Activated CD4-positive, alpha-beta T cell treated with anti-CD3 and anti-CD28 coated beads, Interleukin-2, amount 50 U/mL, for 48 hours (primary cell): ENCODE measurements at regions not wholly inside any gene's neighbourhood (a gene's known extent, or its start where the extent isn't known, plus 50 kb on each side); places are given as distances from the start of the nearest gene placed in this dataset.

Experiments
- DNase-seq, 2 experiments: peaks; one replicate each; pipeline ENCODE4 v3.0.0-alpha.2; 2020

DNA sequence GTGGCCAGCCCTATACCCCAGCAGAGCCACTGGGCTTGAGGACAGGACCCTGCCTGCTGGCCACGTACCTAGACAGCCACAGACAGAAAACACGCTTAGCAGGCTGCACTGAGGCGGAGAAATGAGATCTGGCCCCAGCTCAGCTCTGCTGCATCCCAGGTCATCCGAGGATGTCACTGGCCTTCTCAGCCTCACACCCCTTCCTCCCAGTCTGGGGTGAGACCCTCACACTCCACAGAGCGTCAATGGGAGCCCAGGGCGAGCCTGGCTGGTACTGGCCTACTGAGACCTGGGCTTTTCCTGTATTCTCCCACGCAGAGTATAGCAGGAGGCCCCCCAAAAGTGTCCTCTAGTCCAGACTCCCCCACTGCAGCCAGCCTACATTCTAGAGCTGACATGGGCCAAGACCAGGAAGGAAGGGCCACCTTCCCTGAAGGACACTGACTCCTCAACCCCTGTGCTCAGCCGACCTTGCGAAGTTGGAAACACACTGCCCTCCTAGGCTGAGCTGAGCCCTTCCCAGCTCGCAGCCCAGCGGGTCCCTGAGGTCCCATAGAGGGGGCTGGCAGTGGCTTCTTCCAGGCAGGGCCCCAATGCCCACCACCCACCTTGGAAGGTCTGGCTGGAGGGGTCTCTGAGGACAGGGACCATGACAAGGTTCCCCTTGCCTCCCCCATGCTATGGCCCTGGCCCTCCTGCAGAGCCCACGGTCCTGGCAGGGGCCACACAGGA, 65.9 kb upstream of the LINC01488 start:
- DNase-seq = no peak

DNA sequence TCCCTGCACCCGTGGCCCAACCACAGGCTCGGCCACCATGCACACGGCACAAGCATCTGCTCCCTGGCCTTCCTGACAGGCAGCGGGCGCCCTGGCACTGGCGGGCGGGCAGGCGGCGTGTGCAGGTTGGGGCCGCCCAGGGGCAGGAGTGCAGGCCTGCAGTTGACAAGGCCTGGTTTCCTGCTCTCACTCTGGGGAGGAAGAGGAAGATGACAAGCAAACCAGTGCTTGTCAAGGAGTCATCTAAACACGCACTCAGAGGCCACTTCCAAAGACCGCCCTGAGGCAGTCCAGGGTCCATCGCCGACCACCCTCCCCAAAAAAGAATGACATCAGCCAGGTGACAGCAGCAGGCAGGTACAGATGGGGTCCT, 65.3 kb upstream of the LINC01488 start:
- no peak for DNase-seq

DNA sequence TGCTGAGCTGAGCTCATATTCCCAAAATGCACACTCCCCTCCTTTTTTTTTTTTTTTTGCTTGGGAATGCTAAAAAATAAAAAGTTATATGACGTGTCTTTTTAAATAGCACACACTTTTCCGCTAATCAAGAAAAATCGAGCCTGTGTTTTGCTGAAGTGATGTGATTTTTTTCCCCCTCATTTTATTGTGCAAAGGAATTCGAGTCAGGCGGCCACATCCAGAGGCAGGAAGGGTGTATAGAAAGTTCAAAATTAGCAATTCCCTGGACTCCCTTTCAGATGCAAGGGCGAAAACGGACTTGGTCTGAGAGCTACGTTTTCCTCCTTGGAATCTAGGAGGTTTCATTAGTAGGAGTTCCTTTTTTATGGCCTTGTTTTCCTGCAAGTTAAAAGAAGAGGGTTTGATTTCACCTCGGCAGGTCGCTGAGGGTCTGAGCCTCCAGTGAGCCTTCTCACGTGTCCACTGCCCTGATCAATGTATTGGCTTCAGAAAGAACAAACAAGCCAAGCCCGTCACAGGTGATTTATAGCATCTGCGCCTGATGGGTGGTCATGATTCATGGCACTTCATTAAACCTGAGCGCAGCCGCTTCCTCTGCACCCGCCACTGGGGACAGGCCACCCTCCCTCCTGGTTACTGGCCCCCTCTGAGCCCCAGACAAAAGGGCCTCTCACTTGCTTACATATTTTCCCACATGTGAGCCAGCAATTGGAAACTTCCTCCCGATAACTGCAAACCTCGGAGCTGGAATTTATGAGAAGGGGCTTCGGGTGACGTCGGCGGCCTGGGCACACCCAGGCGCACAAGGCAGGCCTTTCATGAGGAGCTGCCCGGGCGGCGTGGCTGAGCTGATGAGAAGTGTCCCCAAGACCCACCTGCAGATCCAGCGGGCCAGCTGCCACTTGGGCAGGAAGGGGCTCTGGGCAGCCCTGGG, 64.4 kb upstream of the LINC01488 start:
- no peak for DNase-seq

DNA sequence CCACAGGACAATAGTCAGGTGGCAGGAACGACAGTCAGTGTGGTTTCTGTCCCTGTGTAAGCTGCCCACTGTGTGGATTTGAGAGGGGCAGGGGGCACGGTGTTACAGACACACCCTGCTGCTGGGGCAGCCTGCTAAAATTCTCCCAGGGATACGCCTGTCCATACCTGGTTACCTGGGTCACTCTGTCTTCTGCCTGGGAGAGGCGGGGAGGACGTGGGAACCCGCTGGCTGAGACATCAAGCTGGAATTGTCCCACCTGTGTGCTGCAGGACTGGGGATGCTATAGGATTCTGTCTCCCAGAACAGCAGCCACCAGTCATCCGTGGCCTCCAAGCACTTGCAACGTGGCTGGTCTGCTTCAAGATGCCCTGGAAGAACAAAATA, 63.8 kb upstream of the LINC01488 start:
- no peak for DNase-seq

DNA sequence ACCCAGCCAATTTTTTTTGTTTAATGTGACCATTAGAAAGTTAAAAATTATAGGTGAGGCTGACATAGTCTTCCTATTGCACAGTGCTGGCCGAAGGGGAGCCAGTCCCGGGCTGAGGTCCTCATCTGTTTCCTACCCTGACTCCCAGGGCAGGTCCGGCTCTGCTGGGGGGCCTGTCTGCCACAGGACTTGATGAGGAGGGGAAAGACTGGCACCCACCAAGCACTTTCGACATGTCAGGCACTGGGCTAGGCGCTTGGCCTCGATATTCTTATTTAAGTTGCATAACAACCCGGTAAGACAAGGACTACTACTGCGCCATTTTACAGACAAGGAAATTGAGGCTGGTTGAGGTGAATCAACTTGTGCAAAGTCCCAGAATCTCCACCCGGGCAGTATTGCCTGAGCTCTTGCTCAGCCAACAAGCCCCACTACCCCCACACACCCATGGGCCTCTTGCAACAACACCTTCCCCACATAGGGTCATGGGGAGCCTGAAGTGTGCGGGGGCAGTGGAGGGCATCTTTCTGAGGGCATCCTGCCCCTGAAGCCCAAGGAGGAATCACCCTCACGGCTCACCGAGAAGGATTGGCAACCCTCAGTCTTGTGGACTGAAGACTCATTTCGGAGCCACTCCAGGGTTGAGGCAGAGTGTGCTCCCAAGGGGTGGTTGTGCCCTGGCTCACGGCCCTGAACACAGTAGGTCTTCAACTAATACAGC, 62.7 kb upstream of the LINC01488 start:
- DNase-seq = no peak

DNA sequence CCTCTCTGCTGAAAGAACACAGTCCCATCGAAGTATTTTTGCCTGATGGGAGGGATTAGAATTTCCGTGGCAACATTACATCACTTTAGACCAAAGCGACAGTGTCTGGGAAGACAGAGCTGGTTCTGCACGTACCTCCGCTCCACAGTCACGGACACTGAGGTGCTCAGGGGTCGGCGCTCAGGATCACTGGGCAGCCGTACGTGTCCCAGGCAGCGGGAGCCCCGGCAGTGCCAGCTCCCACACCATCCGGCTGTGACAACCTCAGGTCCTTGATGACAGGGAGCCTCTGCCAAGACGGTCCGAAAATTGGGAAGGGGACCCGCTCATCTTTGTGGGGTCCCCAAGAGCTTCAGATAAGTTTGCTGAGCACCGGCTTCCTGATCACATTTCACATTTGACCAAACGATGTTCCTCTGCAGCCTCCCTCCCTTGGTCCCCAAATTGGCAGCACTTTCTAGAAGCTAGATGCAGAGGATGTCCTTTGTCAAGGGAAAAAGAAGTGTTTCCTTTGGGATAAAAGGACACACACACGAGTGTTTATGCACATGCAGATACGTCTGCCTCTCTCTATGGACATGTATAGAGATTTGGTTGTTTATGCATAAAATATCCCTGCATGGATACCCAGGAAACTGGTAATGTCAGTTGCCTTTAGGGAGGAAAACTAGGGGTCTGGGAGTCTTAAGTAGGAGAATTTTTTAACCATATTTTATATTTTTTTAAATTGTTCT, 61.6 kb upstream of the LINC01488 start:
- DNase-seq = no peak

DNA sequence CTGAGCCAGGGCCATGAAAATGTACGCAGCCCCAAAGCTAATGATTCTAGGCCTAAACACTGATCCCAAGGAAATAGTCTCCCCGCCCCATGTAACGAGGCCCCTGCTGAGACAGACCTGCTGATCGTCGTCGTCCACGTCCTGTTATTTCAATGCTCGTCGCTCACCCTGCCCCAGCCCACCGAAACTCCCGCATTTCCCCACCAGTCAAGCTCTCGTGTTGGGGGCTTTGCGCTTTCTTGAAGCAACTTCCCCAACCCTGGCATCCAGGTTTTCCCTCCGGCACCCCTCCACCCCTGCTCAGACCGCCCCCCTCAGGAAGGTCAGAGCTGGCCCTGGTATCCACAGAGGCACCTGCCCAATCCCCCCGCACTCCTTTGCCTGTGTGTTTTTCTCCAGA, 58.8 kb upstream of the LINC01488 start:
- DNase-seq = no peak

DNA sequence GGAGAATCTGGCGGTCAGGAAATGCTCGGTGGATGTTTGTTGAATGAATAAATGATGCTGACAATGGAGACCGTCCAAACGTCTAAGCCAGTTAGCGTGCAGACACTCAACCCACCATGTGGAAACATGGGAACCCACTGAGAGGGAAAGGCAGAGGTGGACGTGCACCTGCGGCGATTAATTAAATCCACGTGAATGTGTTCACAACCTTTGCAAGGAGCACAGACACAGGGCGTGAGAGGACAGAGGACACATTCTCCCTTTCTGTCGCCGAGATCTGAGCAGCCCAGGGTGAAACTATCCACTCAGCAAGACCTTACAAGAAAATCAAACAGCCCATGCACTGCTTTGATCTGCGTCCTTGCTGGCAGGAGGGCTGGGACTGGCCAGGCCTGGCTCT, 58.3 kb upstream of the LINC01488 start:
- no peak for DNase-seq

DNA sequence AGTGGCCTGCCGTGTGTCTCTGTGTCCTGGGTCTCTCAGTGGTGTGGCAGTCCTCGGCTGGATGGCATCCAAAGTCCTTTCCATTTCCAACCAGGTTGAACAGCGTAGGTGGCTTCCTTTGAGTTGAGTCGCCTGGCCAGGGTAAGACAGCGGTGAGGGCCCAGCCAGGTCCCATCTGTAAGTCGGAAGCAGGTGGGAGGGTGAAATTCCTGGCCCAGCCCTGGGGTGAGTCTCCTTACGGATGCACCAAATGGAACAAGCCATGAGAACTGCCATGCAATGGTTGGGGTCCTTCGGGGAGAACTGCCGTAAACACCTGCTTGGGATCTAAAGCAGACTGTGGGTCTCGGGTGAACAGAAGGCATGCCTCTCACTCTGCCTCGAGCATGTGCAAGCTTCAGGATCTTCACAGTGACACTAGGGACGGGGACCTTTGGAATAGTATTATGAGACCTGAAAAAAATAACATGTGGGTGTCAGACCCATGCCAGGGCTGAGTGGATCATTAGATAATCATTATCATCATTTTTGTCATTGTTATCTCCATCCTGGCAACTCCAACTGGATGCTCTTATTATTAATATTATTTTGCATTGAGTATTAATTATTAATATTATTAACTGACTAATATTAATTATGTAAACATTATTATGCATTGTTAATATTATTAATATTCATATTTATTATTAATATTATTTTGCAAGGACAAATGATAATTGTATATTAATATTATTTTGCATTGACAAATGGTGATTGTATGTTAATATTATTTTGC, 57.7 kb upstream of the LINC01488 start:
- no peak for DNase-seq

DNA sequence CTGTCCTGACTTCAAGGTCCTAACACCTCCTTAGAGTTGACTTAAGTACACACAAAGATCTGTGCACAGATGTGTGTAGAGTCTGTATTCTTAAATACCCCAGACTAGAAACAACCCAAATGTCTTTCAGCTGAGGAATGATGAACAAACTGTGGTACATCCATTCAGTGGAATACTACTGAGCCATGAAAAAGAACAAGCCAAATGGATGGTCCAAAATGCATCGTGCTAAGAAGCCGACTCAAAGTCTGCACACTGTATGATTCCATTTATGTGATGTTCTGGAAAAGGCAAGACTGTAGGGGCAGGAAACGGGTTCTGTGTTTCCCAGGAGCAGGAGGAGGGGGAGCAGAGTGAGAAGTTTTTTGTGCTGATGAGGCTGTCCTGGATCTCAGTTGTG, 56.7 kb upstream of the LINC01488 start:
- DNase-seq = no peak

DNA sequence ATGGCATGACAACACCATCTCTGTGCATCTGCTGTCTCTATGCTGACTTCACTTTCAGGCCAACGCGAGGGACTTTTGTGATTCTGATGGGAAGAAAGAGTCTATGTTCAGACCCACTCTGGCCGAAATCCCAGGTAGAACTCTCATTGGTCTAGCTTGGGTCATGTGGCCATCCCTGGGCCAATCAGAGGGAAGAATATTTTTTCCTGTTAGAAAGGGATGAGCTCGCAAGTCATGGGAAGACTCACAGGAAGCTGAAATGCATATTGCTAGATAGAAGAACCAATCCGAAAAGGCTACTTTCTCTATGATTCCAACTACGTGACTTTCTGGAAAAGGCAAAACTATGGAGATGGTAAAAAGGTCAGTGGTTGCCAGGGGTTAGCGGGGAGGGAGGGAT, 56.0 kb upstream of the LINC01488 start:
- no peak for DNase-seq

DNA sequence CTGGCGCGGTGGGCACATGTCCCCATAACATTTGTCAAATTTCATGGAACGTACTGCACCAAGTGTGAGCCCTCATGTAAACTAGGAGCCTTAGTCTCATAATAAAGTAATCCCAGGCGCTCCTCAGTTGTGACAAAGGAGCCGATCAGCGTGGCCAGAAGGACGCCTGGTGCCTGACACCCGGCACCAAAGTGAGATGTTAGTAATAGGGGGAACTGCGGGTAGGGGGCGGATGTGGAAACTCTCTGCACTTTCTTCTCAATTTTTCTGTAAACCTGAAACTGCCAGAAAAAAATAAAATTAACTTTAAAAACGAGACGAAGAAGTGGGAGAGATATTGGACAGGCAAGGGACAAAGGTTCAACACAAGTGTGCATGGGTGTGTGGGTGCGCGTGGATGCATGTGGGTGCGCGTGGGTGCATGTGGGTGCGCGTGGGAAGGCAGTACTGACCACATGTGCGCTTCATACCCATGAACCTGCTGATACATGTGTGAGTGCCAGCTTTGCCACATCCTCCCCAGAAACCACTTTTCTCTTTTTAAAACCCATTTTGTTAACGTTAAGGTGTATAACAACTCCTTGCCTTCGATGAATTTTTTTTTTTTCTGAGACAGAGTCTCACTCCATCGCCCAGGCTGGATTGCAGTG, 55.4 kb upstream of the LINC01488 start:
- DNase-seq = peak; percentile 33 to 52

DNA sequence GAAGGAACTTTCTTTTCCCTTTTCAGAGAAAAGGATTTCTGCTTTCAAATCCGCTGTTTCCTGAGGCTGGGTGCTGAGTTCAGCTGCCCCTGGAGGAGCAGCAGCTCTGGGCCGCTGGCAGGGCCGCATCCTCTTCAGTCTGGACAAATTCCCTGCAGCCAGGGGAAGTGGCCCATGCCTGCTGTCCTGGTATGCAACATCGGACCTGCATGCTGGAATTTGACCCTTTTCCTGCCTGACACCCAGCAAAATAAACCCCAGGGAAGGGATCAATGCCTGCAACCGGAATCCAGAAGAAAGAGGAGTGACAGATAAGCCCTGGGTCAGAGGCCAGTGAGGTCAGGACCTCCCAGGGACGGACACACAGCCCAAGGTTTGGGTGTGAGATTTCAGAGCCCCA, 54.1 kb upstream of the LINC01488 start:
- DNase-seq = no peak

DNA sequence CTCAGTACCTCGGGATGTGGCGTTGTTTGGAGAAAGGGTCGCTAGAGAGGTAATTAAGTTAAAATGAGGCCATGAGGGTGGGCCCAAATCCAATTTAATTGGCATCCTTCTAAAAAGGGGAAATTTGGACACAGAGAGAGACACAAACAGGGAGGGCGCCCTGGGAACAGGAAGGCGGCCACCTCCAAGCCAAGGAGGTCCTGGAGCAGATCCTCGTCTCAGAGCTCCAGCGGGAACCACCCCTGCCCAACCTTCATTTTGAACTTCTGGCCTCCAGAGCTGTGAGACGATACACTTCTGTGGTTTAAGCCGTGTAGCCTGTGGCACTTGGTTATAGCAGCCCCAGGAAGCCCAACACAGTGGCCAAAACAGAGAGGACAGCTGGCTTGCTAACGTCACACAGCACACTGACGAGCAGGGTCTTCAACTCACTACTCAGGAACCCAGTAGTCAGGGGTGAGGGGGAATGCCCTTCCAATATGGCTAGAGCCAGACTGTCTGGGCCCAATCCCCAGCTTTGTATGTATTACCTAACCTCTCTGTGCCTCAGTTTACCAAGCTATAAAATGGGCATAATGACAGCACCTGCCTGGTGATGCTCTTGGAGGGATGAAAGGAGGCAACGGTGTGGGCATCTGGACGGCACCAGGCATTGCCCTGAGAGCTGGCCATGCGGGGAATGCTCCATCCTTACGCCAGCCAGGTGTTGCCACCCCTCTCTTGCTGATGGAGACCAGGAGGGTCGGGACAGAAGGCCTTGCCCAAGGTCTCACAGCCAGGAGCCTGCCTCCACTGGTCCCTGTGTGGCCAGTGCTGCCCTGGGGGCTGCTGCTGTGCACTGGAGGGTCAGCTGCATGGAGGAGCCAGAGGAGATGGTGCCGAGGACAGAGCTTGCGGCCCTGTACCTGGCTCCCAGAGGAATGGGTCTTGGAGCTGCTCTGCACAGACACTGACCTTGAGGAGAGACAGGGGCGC, 53.3 kb upstream of the LINC01488 start:
- DNase-seq = no peak

DNA sequence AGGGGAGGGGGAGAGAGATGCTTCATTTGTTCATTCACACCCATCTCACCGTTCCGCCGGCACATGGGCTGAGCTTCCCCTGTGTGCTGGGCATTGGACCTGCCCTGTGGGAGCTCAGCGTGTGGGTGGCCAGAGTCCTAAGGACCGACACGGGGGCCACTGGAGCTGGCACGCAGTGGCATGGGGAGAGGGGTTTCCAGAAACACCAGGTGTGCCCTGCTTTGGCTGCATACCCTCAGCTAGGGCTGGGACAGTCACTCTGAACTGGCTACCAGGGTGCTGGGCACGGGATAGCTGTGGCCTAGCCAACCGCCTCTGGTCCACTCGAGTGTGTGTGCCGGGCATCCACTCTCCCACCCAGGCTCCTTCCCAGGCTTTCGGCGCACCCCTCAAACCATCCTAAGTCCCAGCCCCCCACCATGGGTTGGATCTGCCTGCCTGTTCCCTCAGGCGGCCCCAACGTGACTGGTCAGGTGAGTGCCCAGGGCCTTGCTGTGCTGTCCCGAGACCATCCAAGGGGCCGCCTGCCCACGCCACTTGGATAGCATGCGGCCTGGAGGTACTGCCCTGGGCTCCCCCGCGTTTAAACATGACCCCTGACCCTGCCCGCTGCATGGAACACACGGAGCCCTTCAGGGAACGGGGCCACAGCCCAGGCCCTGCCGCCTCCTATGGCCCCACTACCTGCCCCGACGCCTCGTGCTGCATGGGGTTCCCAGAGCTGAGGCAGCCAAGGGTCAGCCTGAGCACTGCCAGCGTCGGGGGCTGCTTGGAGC, 51.6 kb upstream of the LINC01488 start:
- no peak for DNase-seq

DNA sequence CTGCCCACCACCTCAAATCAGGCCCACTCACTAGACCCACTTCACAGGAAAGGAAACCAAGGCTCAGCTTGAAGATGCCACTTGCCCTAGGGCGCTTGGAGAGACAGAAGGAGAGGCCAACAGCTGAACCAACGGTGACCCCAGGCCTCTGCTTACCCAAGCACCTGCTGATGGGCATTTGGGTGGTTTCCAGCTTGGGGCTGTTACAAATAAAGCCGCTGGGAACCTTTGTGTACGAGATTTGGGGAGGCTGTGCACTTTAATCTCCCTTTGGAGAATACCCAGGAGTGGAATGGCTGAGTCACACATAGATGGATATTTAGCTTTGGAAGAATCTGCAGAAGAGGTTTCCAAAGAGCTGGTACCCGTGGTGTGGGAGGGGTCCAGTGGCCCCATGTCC, 50.9 kb upstream of the LINC01488 start:
- DNase-seq = no peak

DNA sequence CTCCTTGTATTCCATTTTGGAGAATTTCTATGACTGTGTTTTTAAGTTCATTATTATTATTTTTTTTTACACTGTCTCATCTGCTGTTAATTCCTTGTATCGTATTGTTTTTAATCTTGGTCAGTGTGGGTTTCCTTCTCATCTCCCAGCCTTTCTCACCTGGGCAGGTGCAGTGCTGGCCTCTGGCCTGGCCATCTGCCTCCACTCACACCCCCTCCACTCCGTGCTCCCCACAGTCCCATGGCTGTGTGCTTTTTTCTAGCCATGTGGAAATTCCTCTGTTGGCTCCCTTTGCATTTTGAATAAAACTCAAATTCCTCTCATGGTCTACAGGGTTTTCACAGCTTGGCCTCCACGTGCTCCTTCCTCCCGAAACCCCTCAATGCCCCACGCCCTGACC, 50.3 kb upstream of the LINC01488 start:
- DNase-seq = no peak
